ENCODE measurements at regions not wholly inside any gene's neighbourhood (a gene's known extent, or its start where the extent isn't known, plus 50 kb on each side); places are given as distances from the start of the nearest gene placed in this dataset.
"Not testable (repeated sequence)": the region's sequence is repeated elsewhere in the genome, so short reads cannot be mapped to it uniquely, and the experiment has no call there.

DNA sequence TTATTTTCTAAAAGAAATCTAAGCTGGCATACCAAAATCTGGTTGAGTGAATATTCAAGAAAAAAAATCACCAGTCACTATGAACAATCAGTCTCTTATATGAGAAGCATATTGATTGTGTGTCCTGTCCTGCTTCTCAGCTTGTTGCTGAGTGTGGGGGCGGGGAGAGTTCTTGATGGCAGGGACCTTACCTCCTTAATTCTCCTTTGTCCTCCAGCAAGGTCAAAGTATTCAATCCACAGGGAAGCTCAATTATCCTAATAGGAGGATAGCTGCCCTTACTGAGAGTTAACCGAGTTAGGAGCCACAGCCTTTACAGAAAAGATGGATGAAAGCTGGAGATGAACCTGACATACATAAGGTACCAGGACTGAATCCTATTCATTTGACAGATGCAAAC, 154.0 kb downstream of the LY86 start:
- TF ChIP-seq POLR2A (IDR thresholded peaks at IDR 0.05): no peak
- TF ChIP-seq, protein P1, sequence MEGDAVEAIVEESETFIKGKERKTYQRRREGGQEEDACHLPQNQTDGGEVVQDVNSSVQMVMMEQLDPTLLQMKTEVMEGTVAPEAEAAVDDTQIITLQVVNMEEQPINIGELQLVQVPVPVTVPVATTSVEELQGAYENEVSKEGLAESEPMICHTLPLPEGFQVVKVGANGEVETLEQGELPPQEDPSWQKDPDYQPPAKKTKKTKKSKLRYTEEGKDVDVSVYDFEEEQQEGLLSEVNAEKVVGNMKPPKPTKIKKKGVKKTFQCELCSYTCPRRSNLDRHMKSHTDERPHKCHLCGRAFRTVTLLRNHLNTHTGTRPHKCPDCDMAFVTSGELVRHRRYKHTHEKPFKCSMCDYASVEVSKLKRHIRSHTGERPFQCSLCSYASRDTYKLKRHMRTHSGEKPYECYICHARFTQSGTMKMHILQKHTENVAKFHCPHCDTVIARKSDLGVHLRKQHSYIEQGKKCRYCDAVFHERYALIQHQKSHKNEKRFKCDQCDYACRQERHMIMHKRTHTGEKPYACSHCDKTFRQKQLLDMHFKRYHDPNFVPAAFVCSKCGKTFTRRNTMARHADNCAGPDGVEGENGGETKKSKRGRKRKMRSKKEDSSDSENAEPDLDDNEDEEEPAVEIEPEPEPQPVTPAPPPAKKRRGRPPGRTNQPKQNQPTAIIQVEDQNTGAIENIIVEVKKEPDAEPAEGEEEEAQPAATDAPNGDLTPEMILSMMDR (IDR thresholded peaks at IDR 0.05): no peak
- Histone ChIP-seq H3K27me3 (no peaks in the 10 kb centered on the region), H3K4me3 (no peak overlapping the region), H3K4me1 (no peaks in the 10 kb centered on the region), H3K9me3 (no peaks in the 10 kb centered on the region), H3K27ac (no peak overlapping the region), H3K36me3 (no peaks in the 10 kb centered on the region)
- no peak for DNase-seq

DNA sequence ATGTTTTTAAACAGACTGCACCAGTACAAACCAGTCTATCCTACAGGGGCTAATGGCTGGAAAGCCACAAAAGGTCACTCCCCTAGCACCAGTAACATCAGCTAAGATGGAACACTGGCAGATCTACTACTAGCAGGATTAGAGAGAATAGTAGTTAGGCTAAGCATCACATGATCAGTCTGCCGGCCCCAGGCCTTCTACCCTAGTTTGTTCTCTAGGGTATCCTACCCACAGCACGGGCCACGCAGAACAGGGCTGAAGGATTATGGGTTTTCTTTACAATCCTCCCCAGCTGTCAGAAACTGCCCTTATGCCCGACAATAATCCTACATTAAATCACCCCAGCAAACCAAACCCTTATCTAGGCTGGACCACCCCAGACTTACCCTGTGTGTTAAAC, 156.0 kb downstream of the LY86 start:
- H3K27ac ChIP-seq: no peak overlapping the region
- no peak for DNase-seq
- H3K4me3 ChIP-seq: no peak overlapping the region
- TF ChIP-seq POLR2A (IDR thresholded peaks at IDR 0.05): no peak
- TF ChIP-seq, protein P1 (IDR thresholded peaks at IDR 0.05): no peak
- no peaks in the 10 kb centered on the region for H3K36me3 ChIP-seq
- peaks cover 0 to 3% (median 0%) of the 10 kb centered on the region in 4 donors for H3K4me1 ChIP-seq
- no peaks in the 10 kb centered on the region for H3K27me3 ChIP-seq
- H3K9me3 ChIP-seq: no peaks in the 10 kb centered on the region

DNA sequence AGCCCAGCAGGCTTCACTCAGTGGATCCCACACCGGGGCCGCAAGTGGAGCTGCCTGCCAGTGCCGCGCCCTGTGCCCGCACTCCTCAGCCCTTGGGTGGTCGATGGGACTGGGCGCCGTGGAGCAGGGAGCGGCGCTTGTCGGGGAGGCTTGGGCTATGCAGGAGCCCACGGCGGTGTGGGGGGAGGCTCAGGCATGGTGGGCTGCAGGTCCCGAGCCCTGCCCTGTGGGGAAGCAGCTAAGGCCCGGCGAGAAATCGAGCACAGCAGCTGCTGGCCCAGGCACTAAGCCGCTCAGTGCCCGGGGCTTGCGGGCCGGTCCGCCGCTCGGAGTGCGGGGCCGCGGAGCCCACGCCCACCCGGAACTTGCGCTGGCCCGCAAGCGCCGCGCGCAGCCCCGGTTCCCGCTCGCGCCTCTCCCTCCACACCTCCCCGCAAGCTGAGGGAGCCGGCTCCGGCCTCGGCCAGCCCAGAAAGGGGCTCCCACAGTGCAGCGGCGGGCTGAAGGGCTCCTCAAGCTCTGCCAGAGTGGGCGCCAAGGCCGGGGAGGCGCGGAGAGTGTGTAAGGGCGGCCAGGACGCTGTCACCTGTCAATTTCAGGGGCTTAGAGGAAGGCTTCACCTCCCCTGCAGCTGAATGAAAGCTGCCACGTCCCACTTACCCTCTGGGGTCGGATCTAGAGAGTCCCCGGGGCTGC, 157.3 kb downstream of the LY86 start:
- not testable (repeated sequence) for H3K9me3 ChIP-seq, DNase-seq

DNA sequence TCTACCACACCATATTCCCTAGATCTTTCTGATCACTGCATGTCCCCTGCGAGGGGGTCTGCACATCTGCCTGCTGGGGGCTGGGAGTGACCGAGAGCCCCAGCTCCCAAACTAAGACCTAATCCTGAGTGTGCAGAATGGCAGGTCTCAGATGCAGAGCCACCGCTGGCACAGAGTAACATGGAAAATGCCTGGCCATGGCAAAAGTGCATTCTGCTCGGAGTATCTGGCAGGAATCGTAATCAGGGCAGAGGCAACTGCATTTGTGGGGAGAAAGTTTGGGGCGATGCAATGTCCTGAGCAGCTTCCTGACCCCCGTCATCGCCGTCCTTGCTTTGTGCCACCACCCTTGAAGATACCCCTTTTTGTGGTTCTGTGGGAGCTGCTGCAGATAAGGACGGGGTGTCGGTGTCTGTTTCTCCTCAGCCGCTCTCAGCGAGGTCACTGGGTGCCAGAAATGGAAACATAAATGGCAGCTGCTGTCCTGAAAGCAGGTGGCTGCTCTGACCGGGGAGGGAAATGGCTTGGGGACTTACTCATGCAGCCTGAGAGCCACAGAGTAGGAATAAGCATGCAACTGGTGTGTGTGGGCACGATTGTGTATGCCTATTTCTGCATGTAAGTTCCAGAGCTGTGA, 157.9 kb downstream of the LY86 start:
- peaks cover 0 to 21% (median 2%) of the 10 kb centered on the region in 4 donors for H3K4me1 ChIP-seq

More for the DNA sequence above, 157.3 kb downstream of the LY86 start:
- H3K27ac ChIP-seq, H3K27me3 ChIP-seq, H3K36me3 ChIP-seq, H3K4me3 ChIP-seq: not testable (repeated sequence)
- peaks cover 0 to 14% (median 0%) of the 10 kb centered on the region in 4 donors for H3K4me1 ChIP-seq

DNA sequence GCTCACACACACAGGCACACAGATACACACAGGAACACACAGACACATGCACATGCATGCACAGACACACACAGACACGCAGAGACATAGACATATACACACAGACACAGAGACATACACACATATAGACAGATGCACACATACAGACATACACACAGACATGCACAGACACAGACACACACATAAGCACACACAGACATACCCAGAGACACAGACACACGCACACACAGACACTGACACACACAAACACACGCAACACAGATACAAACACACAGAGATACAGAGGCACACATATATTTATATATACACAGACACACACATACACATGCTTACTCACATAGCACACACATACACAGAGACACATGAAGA, 158.4 kb downstream of the LY86 start:
- no peak for DNase-seq
- no peak overlapping the region for H3K27ac ChIP-seq
- H3K36me3 ChIP-seq: no peaks in the 10 kb centered on the region
- H3K4me3 ChIP-seq: no peak overlapping the region
- no peaks in the 10 kb centered on the region for H3K27me3 ChIP-seq
- TF ChIP-seq, protein P1 (IDR thresholded peaks at IDR 0.05): no peak
- TF ChIP-seq POLR2A (IDR thresholded peaks at IDR 0.05): no peak
- no peaks in the 10 kb centered on the region for H3K9me3 ChIP-seq
- peaks cover 0 to 23% (median 3%) of the 10 kb centered on the region in 4 donors for H3K4me1 ChIP-seq

More for the DNA sequence above, 157.9 kb downstream of the LY86 start:
- H3K9me3 ChIP-seq: no peaks in the 10 kb centered on the region
- no peak overlapping the region for H3K27ac ChIP-seq
- H3K27me3 ChIP-seq: no peaks in the 10 kb centered on the region
- no peak overlapping the region for H3K4me3 ChIP-seq
- no peaks in the 10 kb centered on the region for H3K36me3 ChIP-seq
- no peak for DNase-seq
- TF ChIP-seq, protein P1 (IDR thresholded peaks at IDR 0.05): no peak
- no peak for TF ChIP-seq POLR2A (IDR thresholded peaks at IDR 0.05)

DNA sequence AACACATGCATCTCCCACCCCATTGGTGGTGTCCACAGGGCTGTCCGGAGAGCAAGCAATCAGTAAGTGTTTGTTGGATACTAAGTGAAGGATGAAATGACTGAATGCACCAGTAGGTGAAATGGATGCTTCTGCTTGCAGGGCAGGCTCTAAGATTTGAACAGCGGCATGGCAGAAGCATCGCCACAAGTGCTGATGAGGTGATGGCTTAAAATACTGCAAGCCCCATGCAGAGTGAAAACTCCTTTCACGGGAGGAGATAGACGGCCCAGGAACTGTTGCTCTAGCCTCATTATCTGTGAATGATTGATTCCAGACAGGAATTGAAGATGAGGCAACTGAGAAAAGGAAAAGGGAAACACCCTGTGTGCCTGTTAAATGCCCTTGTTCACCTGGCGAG, 158.9 kb downstream of the LY86 start:
- no peaks in the 10 kb centered on the region for H3K27me3 ChIP-seq
- TF ChIP-seq, protein P1 (IDR thresholded peaks at IDR 0.05): no peak
- no peak for TF ChIP-seq POLR2A (IDR thresholded peaks at IDR 0.05)
- peaks cover 0 to 28% (median 3%) of the 10 kb centered on the region in 4 donors for H3K4me1 ChIP-seq
- no peaks in the 10 kb centered on the region for H3K9me3 ChIP-seq
- H3K27ac ChIP-seq: no peak overlapping the region
- DNase-seq: no peak
- H3K36me3 ChIP-seq: no peaks in the 10 kb centered on the region
- H3K4me3 ChIP-seq: no peak overlapping the region
